GM18909 (cell line): ENCODE measurements at regions not wholly inside any gene's neighbourhood (a gene's known extent, or its start where the extent isn't known, plus 50 kb on each side); places are given as distances from the start of the nearest gene placed in this dataset.
"Not testable (repeated sequence)": the region's sequence is repeated elsewhere in the genome, so short reads cannot be mapped to it uniquely, and the experiment has no call there.

ENCODE experiments used
- ATAC-seq: cut with Tn5 transposase; IDR thresholded peaks from one replicate; pipeline ENCODE4 v1.9.1; 2021; ENCODE audit warnings: mild to moderate bottlenecking; ENCODE audit not compliant: unreplicated experiment, poor library complexity

- ATAC-seq, result not testable (repeated sequence)
Observed at GRCh38 chr16:29578898-29579297, 72.7 kb upstream of the NPIPB12 start.

GRCh38 chr16:29581764-29582163 lies 75.6 kb upstream of the NPIPB12 start:
- ATAC-seq, result not testable (repeated sequence)

- ATAC-seq, result not testable (repeated sequence)
Observed at GRCh38 chr16:29591919-29592318, 71.1 kb upstream of the SPN start.

GRCh38 chr16:29594269-29594925 lies 68.7 kb upstream of the SPN start:
- peak; percentile 37 for ATAC-seq

GRCh38 chr16:29594926-29595838 lies 67.9 kb upstream of the SPN start:
- peak; percentile 71 for ATAC-seq

- ATAC-seq, result not testable (repeated sequence)
Observed at GRCh38 chr16:29597030-29597429, 66.0 kb upstream of the SPN start.

GRCh38 chr16:29600111-29601000 lies 62.7 kb upstream of the SPN start:
- ATAC-seq, result peak; percentile 42

- not testable (repeated sequence) for ATAC-seq
Observed at GRCh38 chr16:29602247-29602625, 60.8 kb upstream of the SPN start.

- not testable (repeated sequence) for ATAC-seq
Observed at GRCh38 chr16:29602683-29603088, 60.4 kb upstream of the SPN start.

GRCh38 chr16:29604631-29605549 lies 58.2 kb upstream of the SPN start:
- ATAC-seq, result not testable (repeated sequence)

- not testable (repeated sequence) for ATAC-seq
Observed at GRCh38 chr16:29605593-29606205, 57.3 kb upstream of the SPN start.

- ATAC-seq, result not testable (repeated sequence)
Observed at GRCh38 chr16:29606669-29607427, 56.2 kb upstream of the SPN start.

GRCh38 chr16:29607428-29607823 lies 55.6 kb upstream of the SPN start:
- not testable (repeated sequence) for ATAC-seq

GRCh38 chr16:29612381-29613306 lies 50.4 kb upstream of the SPN start:
- ATAC-seq, result peak; percentile 47
